IPS DF 4.7 (cell line): ENCODE measurements at regions not wholly inside any gene's neighbourhood (a gene's known extent, or its start where the extent isn't known, plus 50 kb on each side); places are given as distances from the start of the nearest gene placed in this dataset.

Experiments
- DNase-seq: peaks from one replicate; pipeline ENCODE4 v3.0.0-alpha.2; 2013; ENCODE audit warnings: low spot score; ENCODE audit errors: extremely low read depth

- DNase-seq, result no peak
These were observed 425.1 kb upstream of the SULF2 start for GRCh38 chr20:48210111-48211027.

DNA sequence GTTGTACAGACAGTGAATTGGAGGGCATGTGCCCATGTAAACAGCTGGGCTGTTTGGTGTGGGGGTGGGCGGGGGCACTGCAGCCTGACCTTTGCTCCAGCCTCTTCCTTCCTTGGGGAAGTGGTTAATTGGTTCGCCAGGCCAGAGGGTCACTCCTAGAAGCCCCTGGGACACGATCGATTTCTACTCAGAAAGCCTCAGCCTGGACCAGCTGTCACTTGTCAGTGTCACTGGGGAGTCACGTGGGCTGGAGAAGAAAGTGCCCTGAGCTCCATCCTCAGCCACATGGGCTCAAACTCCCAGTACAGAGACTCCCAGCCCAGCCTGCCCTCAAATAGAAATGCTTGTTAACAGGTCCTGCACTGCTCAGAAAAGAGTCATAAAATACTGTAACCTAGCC is 423.8 kb upstream of the SULF2 start:
- DNase-seq, result no peak

- DNase-seq, result no peak
These were observed 422.9 kb upstream of the SULF2 start for GRCh38 chr20:48208176-48208575.

DNA sequence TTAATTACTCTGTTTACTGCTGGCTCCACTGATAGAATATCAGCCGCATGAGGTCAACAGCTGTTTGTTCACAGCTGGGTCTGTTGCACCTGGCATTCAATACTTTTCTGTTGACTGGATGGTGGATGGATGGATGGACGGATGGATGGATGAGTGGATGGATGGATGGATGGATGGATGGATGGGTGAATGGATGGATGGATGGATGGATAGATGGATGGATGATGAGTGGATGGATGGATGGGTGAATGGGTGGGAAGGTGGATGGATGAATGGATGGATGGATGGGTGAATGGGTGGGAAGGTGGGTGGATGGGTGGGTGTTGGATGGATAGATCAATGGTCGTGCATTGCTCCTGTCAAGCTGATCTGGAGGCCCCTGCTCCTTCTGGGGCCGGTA is 422.2 kb upstream of the SULF2 start:
- no peak for DNase-seq

DNA sequence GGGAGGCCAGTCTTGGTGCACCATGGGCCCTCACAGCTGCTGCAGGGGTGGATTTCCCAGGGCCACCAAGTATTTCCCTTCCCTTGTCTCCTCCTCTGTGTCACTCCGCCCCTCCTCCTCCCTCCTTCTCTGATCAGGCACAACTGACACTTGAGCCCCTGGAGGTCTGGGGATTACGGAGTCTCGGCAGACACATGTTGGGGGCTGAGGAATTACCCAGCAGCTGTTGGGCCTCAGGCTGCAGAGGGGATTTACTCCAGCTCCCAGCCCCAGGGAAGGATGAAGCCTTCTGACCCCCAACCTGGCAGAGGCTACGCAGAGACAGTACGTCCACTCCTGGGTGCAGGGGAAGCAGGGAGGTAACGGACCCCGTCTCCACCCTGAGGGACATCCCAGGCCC is 420.5 kb upstream of the SULF2 start:
- no peak for DNase-seq

- no peak for DNase-seq
These were observed 420.1 kb upstream of the SULF2 start for GRCh38 chr20:48205281-48205782.

DNA sequence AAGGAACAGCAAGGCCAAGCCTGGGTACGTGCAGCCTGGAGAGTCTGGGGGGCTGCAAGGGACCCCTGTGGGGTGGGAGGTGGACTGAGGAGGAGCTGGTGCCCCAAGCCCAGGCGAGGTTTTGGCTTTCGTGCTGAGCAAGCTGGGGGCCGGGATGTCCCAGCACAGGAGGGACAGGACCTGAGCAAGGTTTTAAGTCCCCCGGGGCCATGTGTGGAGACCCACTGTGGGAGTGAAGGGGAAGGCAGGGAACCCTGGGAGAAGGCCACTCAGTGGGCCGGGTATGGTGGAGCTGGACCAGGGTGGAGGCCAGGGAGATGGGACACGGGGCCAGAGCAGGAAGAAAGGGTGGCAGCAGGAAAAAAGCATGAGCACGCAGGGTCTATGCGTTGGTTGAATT is 419.2 kb upstream of the SULF2 start:
- no peak for DNase-seq

DNA sequence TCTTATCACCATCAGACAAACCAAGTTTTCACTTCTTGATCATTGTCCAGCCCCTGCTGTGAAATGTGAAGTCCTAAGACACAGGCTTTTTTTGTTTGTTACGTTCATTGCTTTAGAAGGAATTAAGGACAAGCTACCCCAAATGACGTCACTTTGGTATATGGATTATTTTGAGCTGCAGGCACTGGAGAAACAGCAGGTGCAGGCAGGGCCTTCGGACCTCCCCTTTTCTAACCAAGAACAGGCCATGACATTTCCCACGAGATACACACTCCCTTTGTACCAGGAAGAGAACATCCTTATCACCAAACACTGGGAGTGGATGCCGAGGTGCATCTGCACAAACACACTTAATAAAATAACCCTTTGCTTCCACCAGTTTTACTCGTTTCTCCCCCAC is 418.0 kb upstream of the SULF2 start:
- DNase-seq, result no peak

DNA sequence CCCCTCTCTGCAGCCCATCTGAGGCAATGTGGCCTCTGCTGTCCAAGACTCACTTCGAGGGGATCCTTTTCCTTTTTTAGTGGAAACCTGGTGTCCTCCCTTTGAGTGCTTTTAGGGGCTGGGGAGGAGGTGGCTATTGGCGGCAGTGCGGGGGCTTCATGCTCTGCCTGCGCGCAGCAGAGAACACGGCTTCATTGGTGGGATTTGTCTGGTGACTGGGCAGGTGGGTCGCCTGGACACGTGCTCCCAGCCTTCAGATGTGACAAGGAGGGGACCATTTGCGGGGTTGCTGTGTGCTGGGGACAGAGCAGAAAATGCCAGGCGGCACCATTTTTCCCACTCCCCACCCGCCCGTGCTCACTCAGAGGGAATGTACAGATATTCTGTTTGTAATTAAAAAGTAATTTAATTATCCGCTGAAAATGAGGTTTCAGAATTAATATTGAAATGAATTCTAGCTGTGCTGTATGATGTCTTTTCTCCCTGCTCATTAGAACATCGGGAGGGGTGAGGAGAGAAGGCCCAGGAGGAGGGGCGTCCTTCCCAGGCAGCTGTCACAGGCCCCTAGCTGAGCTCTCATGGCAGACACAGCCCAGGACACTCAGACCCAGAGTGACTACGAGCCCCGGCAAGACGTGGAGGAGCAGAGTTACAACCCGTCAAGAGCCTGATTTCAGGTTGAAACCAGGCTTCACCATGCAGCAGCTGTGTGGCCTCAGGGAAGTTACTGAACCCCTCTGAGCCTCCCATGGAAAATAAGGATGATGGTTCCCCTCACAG is 417.2 kb upstream of the SULF2 start:
- no peak for DNase-seq

DNA sequence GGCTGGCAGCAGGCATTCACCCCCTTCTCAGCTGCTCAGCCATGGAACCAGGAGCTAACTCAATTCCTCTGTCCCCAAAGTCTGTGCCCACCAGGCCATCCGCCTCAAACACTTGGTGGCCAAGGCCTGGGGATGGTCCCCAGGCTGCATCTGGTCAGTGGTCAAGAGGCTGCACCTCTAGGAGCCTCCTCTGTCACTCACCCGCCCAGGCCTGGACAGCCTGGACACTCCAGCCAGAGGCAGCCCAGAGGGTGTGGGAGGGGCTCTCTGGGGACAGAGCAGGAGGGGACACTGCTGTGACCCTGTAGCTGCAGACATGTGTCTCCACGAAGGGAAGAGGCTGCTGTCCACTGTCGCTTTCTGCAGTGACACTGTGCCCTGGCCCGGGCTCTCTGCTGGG is 416.6 kb upstream of the SULF2 start:
- DNase-seq, result no peak

DNA sequence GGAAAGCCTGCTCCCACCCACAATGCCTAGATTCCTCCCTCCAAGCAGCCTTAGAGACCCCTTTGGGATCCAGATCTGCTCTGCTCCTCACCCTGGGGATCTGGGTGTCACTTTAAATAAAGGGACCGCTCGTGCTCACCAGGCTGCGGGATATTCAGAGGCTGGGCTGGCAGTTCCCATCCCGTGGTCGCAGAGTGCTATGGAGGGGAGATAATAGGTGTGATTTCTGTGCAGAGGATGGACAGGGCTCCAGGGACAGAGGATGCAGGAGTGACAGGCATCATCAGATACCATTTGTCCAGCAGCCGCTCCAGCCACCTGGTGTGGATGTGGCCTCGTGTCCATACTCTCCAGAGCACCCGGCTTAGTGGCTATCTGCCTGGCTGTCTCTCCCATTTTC is 415.9 kb upstream of the SULF2 start:
- no peak for DNase-seq

DNA sequence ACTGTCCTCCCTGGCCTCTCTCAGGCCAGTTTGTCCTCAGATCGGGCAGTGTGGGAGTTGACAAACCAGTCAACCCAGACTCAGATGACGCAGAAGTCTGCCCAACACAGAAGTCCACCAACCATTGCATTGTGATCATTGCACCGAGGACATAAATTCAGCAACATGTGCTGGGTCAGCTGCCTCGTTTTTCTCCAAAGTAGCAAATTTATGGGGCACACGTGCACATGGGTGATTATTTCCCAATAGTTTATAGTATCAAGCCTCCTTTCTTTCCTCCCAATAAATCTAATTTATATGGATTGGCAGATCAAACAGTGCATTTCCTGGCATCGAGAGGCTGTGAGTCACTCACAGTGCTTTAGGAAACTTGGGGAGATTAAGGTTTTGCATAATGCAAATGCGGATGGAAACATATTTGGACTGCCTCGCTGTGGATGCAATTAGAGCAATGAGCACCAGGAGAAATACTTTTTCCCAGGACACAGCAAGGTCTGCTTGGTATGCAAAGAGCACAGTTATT is 413.7 kb upstream of the SULF2 start:
- no peak for DNase-seq

DNA sequence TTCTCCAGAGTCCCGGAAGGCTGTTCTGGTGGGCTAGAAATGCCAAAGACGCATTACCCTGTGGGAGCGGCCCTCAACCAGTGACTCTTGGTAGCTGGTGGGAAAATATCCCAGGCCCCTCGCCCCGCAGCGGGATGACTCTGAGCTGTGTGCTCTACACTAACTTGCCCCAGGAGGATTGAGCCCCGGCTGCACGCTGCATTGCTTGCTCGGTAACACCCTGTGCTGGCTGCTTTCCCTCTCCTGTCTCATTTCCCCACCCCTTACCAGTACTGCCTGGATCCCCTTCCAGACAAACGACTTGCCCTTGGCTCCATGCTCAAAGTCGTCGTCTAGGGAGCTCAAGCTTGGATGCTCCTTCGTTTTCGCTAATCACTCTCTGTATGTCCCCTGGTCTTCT is 411.8 kb upstream of the SULF2 start:
- DNase-seq, result no peak

DNA sequence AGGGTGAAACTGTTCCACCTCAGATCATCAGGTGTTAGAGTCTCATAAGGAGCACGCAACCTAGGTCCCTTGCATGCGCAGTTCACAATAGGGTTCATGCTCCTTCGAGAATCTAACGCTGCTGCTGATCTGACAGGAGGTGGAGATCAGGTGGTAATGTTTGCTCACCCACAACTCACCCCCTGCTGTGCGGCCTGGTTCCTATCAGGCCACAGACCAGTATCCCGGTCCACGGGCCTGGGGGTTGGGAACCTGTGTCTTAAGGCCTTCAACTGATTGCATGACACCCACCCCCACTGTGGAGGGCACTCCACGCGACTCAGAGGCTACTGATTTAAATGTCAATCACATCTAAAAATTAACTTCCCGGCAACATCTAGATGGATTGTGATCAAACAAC is 411.2 kb upstream of the SULF2 start:
- no peak for DNase-seq

GRCh38 chr20:48196001-48196400 is 410.7 kb upstream of the SULF2 start:
- DNase-seq, result no peak

DNA sequence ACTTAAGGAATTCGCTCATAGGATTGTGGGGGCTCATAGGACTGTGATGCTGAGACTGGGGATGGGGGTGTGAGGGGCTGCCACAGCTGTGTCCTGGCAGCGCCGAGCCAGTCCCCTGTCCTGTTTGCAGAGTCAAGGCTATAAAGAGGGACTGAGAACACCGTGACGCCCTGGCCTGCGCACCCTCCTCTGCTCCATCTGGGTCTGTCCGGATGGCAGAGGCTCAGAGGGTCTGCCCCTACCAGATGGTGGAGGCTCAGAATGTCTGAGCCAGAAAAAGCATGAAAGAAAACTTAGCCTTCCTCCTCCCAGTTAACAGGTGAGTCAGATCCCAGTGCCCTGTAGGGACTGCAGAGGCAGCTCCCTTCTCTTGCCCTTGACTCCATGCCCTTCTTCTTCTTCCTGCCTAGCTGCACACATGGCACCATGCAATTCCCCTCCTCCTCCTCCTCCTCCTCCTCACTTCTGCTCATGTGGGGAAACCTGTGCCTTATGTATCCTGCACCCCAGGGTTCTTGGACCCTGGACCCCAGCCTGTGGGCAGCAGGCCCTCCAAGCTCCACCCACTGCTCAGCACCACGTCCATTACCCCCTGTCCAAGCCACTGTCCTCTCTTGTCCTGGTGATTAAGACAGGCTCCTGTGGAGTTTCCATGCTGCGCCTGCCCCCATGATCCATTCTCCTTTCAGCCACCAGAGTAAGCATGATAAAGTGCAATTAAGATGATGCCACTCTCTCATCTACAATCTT is 410.0 kb upstream of the SULF2 start:
- DNase-seq, result no peak

DNA sequence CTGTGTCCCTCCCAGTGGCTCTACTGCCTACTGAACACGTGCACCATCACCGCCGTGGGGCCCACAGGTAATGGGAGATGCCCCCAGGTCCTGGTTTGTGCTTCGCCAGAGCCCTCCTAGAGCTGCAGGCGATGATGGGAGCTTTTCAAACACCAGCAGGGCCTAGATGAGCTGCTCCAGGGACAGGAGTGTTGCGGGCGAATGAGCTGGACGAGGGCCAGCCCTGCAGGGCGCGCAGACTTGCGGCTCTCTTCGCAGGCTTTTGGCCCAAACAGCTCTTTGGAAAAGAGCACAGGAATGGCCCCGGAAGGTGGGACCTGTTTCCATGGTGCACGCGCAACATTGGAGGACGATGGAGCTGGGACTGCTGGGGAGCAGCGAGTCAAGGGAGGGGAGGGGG is 409.3 kb upstream of the SULF2 start:
- DNase-seq, result no peak

- DNase-seq, result no peak
These were observed 408.5 kb upstream of the SULF2 start for GRCh38 chr20:48193627-48194425.

DNA sequence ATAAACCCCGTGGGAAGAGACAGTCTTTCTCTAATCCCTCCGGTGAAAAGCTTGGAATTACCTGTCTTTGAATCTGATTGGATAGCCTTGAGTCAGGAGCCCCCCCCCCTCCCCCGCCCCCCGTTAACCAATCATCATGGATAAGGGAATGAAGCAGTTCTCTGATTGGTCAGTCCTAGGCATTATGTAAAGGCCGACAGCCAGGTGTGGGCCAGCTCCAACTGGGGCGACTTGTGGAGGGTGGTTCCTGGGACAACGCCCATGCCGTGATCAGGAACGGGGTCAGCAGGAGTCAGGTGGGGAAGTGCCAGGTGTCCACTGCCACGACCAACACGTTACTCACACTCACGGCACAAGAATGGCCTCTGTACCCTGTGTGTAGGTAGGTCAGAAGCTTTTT is 406.8 kb upstream of the SULF2 start:
- DNase-seq, result no peak

- no peak for DNase-seq
These were observed 405.9 kb upstream of the SULF2 start for GRCh38 chr20:48191200-48191599.

DNA sequence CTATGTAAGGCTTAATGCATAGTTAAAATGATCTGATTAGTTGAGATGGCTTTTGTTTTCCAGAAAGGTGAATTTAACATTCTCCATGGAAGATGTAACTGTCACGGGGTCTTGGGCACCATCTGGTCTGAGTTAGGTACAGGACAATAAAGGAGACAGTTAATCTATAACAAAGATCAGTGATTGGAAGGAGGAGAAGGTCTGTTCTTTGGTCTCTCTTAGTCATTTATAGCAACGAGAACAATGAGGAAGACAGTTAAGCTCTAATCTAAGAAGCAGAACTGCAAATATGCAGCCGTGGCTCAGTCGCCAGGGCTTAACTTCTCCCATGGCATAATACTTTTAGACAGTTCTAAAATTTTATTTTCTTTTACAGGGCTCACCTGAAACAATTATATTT is 405.5 kb upstream of the SULF2 start:
- no peak for DNase-seq
